ENCODE measurements at regions not wholly inside any gene's neighbourhood (a gene's known extent, or its start where the extent isn't known, plus 50 kb on each side); places are given as distances from the start of the nearest gene placed in this dataset.

DNA sequence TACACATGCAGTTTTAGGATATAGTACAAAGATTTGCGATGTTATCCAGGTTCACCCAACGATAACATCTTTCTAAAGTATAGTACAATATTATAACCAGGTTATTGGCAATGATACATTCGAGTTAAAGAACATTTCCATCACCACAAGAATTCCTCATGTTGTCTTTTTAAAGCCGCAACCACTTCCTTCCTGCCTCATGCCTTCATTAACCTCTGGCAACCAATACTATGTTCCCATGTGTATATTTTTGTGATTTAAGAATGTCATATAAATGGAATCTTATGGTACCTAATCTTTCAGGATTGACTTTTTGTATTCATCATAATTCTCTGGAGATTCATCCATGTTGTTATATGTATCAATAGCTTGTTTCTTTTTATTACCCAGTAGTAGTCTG lies 1183.2 kb downstream of the CDH11 start:
- no peak for TF ChIP-seq CTCF (IDR thresholded peaks at IDR 0.05)

DNA sequence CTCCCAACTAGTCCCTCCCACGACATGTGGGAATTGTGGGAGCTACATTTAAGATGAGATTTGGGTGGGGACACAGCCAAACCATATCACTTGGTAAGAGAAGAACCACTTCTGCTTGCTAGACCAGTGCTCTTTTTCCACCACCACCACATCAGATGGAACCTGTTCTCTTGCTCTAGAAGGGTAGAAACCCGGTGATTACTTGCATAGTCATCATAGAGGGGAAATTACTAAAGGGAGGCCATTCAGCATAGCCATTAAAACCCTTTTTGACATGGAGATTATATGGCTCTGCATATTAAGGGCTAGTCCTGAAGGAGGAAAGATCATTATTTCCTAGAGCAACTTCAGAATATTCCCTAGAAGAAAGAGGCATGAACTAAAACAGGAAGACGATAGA lies 1188.0 kb downstream of the CDH11 start:
- no peak for TF ChIP-seq CTCF (IDR thresholded peaks at IDR 0.05)

GRCh38 chr16:63928421-63928820 lies 1193.4 kb downstream of the CDH11 start:
- no peak for TF ChIP-seq CTCF (IDR thresholded peaks at IDR 0.05)

DNA sequence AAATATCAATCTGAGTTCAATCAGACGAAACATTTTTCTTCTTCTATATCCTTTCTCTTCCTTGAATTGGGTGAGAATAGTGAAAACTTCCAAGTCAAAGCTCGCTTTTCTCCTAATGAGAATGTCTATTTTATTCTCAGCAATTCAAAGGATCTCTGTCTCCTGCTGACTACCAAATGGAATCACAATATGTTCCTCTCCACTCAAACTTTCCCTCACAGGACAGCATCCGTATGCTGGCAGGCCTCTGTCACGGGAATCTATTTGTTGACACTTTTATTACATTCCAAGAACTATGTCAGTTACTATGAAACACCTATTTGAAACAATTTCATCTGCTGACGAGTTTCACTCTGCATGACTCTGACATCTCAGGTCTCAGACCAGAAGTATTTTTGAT lies 1196.6 kb downstream of the CDH11 start:
- TF ChIP-seq CTCF (IDR thresholded peaks at IDR 0.05): no peak

DNA sequence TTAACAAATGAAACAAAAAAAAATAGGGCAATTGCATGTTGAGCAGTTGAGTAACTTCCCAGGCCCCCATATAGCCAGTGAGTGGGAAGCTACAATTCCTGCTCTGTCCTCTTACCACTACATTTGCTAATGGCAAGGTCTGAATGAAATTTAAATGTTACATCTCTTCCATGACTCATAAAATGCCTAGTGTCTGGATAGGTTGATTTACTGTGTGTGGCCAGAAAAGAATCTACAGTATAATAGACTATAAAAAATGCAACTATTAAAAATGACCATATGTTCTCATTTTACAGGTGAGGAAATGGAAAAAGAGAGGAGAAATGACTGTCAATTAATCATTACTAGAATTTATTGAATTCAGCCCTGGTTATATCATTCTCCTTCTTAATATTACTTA lies 1199.3 kb downstream of the CDH11 start:
- TF ChIP-seq CTCF (IDR thresholded peaks at IDR 0.05): no peak

DNA sequence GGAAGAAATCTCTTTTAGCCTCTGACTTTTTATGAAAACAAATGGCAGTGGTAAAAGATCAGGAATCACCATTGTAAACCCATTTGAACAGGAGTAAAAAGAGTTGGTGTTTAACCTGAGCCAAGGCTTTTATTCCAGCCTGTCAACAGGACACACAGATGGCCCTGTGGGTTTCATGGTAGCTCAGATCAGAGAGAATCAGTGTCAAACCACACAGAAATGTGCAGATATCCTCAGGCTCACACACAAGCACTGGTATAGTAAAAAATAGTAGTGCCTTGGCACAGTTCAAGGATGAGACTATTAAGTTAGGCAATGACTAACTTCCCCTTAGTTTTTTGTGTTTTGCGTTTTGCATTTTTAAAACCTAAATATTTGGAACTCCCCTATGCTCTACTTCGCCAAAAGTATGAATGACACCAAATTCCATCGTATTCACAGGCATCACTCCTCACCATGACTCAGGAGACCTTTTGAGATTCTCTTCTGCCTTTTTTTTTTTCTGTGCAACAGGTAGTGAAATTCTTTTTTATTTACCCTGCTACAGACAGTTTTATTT lies 1200.0 kb downstream of the CDH11 start:
- TF ChIP-seq CTCF (IDR thresholded peaks at IDR 0.05): no peak

- no peak for TF ChIP-seq CTCF (IDR thresholded peaks at IDR 0.05)
Measured at GRCh38 chr16:63913290-63913689, 1208.6 kb downstream of the CDH11 start.

- no peak for TF ChIP-seq CTCF (IDR thresholded peaks at IDR 0.05)
Measured at GRCh38 chr16:63907251-63907650, 1214.6 kb downstream of the CDH11 start.
